GM21360 (cell line): ENCODE measurements at regions not wholly inside any gene's neighbourhood (a gene's known extent, or its start where the extent isn't known, plus 50 kb on each side); places are given as distances from the start of the nearest gene placed in this dataset.
A peak's percentile ranks its signal among the peaks of the same experiment; 100 is the strongest.

Experiments used
- ATAC-seq: cut with Tn5 transposase; IDR thresholded peaks from one replicate; pipeline ENCODE4 v1.9.1; 2021; ENCODE audit warnings: mild to moderate bottlenecking, moderate library complexity; ENCODE audit not compliant: unreplicated experiment

GRCh38 chr17:72512649-72513556 lies 392.1 kb downstream of the SOX9 start:
- no peak for ATAC-seq

- no peak for ATAC-seq
Measured at GRCh38 chr17:72514321-72514861, 393.6 kb downstream of the SOX9 start.

- ATAC-seq = no peak
Measured at GRCh38 chr17:72514891-72515290, 394.1 kb downstream of the SOX9 start.

- peak; percentile 33 for ATAC-seq
Measured at GRCh38 chr17:72515291-72516065, 394.7 kb downstream of the SOX9 start.

- no peak for ATAC-seq
Measured at GRCh38 chr17:72516772-72517399, 396.1 kb downstream of the SOX9 start.

- ATAC-seq = no peak
Measured at GRCh38 chr17:72517413-72518158, 396.8 kb downstream of the SOX9 start.

DNA sequence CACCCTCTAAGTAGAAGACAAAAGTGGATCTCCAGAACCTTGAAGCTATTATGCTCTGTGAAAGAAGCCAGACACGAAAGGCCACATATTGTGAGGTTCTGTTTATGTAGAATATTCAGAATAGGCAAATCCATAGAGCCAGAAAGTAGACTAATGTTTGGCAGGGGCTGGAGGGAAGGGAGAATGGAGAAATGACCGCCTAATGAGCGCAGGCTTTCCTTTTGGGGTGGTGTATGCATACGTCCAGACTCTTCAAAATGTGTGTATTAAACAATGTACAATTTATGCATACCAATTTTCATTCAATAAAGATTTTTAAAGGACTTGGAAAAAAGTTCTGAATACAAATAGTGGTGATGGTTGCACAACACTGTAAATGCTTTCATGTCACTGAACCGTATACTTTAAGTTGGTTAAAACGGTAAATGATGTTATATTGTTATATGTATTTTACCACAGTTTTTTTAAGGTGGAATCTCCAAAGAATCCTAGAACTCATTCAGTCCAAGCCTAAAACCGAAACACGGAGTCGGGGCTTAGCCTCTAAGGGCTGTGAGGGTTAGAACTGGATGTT lies 397.4 kb downstream of the SOX9 start:
- no peak for ATAC-seq

GRCh38 chr17:72518753-72519597 lies 398.2 kb downstream of the SOX9 start:
- ATAC-seq = no peak

DNA sequence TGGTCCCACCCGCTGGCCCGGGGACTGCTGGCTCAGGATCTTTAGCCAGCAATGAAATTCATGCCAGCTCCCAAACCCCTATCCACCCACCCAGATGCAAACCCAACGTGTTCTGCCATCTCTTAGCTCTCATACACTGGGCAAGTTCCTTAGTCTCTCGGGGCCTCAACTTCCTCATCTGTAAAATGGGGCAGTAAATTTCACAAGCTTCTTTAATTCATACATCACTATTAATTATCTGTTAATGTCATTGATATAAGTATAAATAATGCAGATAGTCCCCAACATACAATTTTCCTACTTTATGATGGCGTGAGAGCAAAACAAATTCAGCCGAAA lies 398.7 kb downstream of the SOX9 start:
- ATAC-seq = no peak

DNA sequence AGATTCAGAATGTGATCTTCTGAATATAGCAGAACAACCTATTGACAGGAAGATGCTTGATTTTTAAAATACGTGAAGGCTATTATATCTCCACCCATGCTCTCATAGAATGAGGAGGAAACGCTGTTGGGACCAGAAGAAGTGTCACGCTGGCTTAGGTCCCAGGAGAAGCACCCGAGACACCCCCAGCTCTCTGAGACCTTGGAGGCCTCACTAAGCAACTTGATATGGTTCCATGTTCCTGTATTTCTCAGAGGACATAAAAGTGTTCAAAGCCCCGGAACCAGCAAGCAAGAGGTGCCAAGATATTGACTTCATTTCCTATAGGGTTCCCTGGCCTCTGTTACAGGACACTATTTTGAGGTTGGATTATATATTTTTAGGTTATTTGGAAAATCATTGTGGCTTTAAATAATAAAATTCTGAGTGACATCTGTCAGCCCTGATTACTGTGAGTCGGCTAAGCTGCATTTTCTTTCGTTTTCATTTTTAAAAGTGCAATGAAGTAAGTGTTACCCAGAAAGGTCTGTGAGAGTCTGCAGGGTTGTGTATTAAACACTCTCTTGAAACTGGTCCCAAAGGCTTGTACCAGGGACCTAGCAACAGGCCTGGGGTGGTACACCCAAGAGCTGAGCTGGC lies 400.0 kb downstream of the SOX9 start:
- ATAC-seq = no peak

- no peak for ATAC-seq
Measured at GRCh38 chr17:72523491-72523890, 402.7 kb downstream of the SOX9 start.

DNA sequence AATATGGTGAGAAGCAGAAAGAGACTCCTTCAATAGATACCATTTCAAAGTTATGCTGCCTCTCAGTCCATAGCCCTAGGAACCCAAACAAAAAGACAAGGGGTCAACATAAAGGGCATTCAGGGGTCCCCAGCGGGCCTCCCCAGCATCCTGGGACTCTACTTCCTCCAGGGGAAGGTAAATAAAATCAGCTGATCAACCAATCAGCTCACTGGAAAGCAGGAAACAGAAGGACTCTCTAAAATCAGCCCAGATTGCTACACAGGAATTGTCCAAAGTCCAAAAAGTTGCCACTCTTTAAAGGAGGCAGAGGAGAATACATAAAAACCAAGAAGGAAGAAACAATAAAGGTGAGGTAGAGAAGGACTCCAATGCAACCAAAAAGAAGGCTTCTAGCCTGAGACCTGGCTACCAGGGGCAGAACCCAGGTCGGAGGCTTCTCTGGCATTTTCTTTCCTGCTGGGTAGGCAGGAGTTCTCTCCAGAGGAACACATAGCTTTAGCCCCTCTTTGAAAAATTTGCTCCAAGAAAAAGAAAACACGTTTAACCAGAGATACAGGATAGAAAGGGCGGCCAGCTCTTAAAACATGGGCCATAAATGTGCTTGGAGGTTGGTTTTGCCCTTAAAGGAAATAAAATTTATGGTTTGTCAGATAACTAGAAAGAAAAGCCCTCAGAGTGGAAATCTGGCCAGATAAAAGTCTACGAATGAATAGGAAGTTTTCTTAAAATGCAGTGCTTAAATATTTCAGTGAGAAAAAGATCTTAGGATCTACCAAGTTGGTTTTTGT lies 404.6 kb downstream of the SOX9 start:
- ATAC-seq = no peak

- no peak for ATAC-seq
Measured at GRCh38 chr17:72526769-72527168, 405.9 kb downstream of the SOX9 start.

DNA sequence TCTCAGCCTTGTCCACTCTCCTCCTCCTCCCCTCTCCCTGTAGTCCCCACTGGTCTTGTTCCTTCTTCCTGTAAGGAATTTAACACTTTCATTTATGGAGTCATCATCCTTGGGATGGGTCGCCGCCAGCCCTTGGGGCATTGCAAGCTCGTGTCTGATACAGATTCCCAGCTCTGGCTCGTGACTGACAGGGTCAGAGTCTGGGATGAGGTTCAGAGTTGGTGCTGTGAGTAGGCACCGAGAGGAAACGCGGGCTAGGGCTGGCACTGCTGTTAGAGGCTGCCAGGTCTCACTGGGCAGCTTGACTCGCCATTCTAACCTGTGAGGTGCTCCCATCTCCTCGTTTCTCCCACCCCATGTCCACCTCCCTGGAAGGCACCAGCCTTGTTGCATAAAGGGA lies 407.0 kb downstream of the SOX9 start:
- no peak for ATAC-seq

- ATAC-seq = no peak
Measured at GRCh38 chr17:72528683-72529082, 407.9 kb downstream of the SOX9 start.

DNA sequence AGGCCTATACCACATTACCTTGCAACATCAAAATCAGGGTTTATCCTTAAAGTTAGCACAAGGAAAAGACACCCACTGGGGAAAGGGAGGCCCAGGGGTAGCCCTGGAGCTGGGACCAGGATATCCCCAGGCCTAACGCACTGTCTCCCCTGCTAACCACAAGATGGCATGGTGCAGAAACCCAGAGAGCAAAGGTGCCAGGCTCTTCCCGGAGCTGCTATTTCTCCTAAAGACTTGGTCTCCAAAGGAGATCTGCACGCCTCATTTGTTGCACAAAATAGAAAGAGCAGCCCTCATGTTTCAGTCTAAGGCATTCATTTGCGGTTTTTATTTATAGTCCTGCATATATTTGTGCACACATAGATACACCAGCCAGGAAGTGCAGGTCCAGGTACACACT lies 408.6 kb downstream of the SOX9 start:
- no peak for ATAC-seq

DNA sequence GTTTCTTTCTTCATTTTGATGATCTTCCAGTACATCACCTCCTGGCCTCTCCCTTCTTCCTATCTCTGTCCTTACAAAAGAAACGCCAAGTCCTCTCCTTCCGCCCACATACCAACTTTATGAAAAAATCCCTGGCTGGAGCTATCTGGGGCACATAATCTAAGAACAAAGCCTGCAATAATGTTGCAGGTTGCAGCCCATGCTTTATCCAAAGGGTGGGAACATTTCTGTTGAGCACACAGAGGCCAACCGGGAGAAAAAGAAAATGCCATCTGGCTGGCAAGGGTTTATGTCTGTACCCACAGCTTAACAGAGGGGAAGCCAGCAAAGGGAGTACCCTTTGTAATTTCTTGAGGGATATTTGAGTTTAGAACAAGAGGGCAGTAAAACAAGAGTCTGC lies 409.6 kb downstream of the SOX9 start:
- no peak for ATAC-seq

DNA sequence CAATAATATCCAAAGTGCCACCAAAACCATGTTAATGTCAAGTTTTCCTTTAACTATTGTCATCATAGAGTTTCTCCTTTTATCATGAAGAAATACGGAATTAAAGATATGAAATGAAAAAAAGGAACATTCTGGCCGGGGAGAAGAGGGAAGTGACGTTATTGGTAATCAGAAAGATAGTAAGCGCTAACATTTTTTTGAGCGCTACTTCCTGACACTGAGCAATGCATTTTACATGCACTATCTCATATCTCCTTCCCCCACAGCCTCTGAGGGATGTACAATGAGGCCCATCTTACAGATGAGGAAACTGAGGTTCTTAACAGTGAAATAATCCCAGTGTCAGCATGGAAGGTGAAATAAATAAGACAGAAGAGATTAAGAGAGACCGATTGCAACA lies 410.9 kb downstream of the SOX9 start:
- no peak for ATAC-seq
